GM10266 (cell line): ENCODE measurements at regions not wholly inside any gene's neighbourhood (a gene's known extent, or its start where the extent isn't known, plus 50 kb on each side); places are given as distances from the start of the nearest gene placed in this dataset.
"Not testable (repeated sequence)": the region's sequence is repeated elsewhere in the genome, so short reads cannot be mapped to it uniquely, and the experiment has no call there.

Source experiments
- DNase-seq: peaks from one replicate; pipeline ENCODE4 v3.0.0; 2012; ENCODE audit errors: extremely low spot score
- TF ChIP-seq, protein P1 (sequence below): IDR thresholded peaks from 2 replicates; pipeline ENCODE4 v1.5.1; 2012; ENCODE audit warnings: mild to moderate bottlenecking, low read depth; ENCODE audit not compliant: control insufficient read depth, insufficient read depth; ENCODE audit errors: missing control alignments

DNA sequence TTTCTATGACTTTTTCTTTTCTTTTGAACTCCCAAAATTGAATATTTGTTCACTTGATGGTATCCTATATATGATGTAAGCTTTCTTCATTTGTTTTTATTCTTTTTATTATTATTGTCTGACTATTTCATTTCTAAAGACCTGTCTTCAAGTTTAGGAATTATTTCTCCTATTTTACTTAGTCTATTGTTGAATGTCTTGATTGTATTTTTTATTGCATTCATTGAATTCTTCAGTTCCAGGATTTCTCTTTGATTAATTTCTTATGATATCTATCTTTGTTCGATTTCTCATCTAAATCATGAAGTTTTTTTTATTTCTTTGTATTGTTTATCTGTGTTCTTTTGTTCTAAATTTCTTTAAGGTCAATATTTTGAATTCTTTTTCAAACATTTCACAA lies 238.8 kb downstream of the TTC6 start:
- TF ChIP-seq, protein P1, sequence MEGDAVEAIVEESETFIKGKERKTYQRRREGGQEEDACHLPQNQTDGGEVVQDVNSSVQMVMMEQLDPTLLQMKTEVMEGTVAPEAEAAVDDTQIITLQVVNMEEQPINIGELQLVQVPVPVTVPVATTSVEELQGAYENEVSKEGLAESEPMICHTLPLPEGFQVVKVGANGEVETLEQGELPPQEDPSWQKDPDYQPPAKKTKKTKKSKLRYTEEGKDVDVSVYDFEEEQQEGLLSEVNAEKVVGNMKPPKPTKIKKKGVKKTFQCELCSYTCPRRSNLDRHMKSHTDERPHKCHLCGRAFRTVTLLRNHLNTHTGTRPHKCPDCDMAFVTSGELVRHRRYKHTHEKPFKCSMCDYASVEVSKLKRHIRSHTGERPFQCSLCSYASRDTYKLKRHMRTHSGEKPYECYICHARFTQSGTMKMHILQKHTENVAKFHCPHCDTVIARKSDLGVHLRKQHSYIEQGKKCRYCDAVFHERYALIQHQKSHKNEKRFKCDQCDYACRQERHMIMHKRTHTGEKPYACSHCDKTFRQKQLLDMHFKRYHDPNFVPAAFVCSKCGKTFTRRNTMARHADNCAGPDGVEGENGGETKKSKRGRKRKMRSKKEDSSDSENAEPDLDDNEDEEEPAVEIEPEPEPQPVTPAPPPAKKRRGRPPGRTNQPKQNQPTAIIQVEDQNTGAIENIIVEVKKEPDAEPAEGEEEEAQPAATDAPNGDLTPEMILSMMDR, result no peak
- DNase-seq, result no peak

DNA sequence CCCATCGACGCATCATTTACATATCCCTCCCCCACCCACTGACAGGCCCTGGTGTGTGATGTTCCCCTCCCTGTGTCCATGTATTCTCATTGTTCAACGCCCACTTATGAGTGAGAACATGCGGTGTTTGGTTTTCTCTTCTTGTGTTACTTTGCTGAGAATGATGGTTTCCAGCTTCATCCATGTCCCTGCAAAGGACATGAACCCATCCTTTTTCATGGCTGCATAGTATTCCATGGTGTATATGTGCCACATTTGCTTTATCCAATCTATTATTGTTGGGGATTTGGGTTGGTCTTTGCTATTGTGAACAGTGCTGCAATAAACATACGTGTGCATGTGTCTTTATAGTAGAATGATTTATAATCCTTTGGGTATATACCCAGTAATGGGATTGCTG lies 243.3 kb downstream of the TTC6 start:
- DNase-seq, result not testable (repeated sequence)

DNA sequence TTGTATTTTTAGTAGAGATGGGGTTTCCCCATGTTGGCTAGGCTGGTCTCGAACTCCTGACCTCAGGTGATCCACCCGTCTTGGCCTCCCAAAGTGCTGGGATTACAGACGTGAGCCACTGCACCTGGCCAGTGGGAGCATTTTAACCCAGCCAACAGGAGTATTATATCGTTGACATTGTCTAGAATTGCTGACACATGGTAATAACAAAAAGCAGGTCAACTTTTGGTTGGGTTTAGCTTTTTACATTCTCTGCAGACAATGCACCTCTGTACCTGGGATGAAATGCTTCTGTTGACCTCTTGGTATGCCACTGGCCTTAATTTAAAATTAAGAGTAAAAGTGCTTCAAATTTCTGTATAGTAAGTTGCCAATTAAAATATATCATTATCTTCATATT lies 245.6 kb downstream of the TTC6 start:
- DNase-seq, result not testable (repeated sequence)

- TF ChIP-seq, protein P1, result no peak
- DNase-seq, result no peak
These were observed 246.7 kb downstream of the TTC6 start for GRCh38 chr14:37842106-37842505.

DNA sequence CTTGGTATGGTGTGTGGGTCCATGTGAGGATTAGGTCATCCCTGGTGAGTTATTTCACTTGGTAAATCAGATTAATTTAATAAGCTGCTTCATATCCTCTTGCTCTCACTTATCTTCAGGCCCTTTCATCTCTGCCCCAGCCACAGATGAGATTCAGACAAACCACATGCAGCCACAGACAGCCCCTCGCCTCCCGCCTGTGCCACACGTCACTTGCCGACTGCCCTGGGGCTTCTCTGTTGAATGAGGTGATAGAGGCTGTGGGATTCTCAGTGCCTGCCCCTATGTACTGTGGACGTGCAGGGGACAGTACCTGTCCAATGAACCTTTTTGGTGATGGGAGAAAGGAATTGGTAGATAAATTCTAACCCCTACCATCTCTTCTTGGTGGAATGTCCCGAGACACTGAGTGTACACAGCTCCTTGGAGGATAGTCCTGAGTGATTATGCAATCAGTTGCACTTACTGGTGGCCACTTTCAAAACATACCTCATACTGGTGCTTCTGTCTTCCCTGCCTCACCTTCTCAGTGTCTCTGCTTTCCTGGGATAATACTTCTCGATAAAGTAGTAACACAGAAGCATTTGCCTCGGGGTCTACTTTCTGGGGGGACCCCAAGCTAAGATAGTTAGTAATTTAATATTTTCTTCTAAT lies 248.7 kb downstream of the TTC6 start:
- TF ChIP-seq, protein P1, result no peak
- DNase-seq, result no peak

DNA sequence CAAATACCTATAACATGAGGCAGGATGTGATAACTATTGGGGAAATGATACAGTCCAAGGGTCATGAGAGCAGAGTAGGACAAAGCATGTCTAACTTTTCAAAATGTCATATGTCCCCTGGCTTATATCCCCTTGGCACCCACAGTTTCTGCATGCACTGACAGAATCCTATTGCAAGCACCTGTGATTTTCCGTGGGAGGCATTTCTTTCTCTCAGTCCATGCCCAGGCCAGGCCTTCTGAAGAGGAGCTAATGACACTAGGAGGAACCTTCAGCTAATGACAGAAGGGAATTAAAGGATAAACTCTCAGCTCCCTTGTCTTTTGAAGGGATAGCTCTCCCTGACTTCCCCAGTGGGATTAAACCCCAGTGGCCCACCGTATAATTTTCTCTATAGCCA lies 249.2 kb downstream of the TTC6 start:
- TF ChIP-seq, protein P1, result no peak
- DNase-seq, result no peak

DNA sequence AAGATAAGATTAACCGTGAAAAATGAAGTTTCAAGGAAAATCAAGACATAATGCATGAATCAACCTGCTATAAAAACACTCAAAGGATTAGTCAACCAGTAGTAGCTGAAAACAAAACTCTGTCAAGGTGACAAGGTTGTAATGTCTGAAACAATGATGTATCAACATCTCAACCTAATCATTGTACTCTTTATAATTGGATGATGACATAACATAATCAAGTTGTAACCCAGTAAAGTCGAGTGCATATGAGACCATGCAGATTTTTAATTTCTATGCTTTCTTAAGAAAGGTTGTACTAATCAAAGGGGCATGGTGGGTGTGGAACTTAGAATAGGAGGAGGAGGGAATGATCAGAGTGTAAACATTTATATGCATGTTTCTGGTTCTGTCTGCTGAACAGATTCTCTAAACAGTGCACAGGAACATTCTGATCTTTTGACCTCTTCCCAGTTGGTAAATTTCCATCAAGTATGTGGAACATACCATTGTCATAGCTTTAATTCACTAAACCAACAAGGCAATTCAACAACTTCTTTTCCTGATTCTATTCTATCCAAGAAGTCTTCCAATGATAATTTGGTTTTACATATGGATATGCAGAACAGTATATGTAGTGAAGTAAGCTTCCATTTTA lies 253.7 kb downstream of the TTC6 start:
- TF ChIP-seq, protein P1, result no peak
- DNase-seq, result no peak

GRCh38 chr14:37851054-37851453 lies 255.6 kb downstream of the TTC6 start:
- DNase-seq, result no peak
- TF ChIP-seq, protein P1, result no peak
